DMS 273 treated with DMSO at 0.1 percent for 48 hours (cell line): ENCODE measurements at regions not wholly inside any gene's neighbourhood (a gene's known extent, or its start where the extent isn't known, plus 50 kb on each side); places are given as distances from the start of the nearest gene placed in this dataset.
"Not testable (repeated sequence)": the region's sequence is repeated elsewhere in the genome, so short reads cannot be mapped to it uniquely, and the experiment has no call there.

Experiments used
- DNase-seq: peaks from one replicate; lab custom pipeline; 2025; lab: John Stamatoyannopoulos, UW

- no peak for DNase-seq
Observed at GRCh38 chr2:52017646-52018235, 985.8 kb upstream of the NRXN1 start.

GRCh38 chr2:52006821-52007366, 975.0 kb upstream of the NRXN1 start:
- DNase-seq, result not testable (repeated sequence)

DNA sequence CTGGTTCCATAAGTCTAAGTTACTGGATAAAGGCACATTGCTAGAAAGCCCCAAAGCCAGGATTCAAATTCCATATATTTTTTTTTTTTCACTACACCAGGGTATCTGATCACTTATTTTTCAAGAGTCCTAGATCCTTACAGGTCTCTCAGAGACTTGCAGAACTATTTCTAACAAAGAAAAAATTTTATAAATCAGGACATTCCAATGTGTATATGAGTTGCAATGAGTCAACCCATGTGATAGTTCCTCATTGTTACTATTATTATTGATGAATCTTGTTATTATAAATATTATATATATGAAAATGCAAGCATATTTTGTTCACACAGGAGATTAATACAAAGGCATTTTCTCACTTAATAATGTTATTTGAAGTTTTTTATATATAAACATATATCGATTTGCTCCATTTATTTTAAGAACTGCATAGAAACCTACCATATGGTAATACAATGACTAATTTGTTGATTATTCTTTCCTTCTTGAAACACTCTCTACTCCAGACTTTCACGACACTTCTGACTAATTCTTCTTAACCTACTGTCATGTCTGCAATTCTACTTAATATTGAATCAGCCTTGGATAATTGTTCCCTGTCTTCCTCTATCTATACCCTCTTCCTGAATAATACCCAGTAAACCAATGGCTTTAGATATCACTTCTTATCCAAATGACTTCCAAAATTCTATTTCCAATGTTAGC, 968.4 kb upstream of the NRXN1 start:
- DNase-seq, result no peak

DNA sequence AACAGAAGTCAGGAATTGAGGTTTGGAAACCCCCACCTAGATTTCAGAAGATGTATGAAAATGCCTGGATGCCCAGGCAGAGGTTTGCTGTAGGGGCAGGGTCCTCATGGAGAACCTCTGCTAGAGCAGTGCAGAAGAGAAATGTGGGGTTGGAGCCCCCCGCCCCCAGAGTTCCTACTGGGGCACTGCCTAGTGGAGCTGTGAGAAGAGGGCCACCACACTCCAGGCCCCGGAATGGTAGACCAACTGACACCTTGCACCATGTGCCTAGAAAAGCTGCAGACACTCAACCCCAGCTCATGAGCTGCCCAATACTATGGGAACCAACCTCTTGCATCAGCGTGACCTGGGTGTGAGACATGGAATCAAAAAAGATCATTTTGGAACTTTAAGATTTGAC, 967.0 kb upstream of the NRXN1 start:
- DNase-seq, result no peak

DNA sequence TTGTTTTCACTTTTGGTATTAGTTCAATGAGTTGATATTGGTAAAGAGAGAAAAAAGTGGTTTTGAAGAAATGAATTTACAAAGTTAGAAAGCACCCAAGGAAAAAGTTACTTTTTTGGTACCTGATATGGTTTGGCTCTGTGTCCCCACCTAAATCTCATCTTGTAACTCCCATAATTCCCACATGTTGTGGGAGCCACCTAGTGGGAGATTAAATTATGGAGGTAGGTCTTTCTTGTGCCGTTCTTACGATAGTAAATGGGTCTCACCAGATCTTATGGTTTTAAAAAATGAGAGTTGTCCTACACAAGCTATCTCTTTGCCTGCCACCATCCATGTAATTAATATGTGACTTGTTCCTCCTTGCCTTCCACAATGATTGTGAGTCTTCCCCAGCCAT, 965.6 kb upstream of the NRXN1 start:
- DNase-seq, result no peak

GRCh38 chr2:51995293-51995692, 963.4 kb upstream of the NRXN1 start:
- DNase-seq, result no peak

GRCh38 chr2:51994123-51994763, 962.3 kb upstream of the NRXN1 start:
- DNase-seq, result no peak

DNA sequence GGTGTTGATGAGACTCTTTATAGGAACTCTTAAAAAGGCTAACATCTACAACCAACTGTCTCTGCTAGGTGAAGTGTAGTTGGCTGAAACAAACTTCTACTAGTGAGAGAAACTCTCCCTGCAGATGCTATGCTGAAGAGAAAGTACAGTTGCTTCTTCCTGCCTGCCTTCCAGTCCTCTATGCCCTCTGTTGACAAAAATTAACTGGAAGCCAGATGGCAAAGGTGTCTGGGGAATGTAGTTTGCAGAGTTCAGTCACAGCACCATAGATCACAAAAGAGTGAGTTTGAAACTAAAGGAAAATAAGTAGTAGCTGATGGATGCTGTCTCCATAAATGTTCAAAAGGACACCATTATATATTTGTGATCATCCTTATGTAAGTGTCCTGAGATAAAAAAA, 958.8 kb upstream of the NRXN1 start:
- DNase-seq, result peak; percentile 35

- DNase-seq, result no peak
Observed at GRCh38 chr2:51986101-51986500, 954.2 kb upstream of the NRXN1 start.

GRCh38 chr2:51981783-51982182, 949.9 kb upstream of the NRXN1 start:
- DNase-seq, result no peak

DNA sequence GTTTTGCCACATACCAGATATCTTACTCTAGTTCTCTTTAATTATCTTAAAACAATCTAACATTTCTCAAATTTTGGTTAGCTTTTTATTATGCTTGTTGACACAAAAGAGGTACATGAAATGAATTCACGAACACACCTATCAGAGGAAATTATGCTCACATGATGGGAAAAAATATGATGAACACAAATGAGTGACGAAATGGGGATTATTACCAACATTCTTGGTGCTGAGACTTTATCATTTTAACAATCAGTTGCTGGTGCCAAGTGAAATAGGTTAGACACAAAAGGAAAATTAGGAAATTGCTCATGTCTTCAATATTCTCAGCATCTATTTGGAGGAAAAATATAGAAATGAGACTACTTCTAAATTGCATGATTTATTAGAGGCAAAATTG, 944.7 kb upstream of the NRXN1 start:
- no peak for DNase-seq

DNA sequence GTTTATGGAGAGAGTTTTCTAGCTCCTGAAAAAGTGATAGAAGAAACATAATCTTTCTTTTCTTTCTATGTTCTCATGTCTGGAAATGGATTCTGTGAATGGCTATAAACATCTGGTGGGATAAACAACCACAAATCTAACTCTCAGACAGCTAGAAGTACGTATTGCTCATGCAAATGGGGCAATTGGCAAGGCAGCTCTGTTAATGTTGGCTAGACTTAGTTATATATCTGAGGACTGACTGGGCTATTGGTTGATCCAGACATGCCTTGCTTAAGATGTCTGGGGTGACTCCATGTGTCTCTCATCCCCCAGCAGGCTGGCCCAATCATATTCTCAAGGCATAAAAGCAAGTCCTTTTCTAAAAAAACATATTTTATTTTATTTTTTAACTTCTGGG, 939.2 kb upstream of the NRXN1 start:
- DNase-seq, result no peak

DNA sequence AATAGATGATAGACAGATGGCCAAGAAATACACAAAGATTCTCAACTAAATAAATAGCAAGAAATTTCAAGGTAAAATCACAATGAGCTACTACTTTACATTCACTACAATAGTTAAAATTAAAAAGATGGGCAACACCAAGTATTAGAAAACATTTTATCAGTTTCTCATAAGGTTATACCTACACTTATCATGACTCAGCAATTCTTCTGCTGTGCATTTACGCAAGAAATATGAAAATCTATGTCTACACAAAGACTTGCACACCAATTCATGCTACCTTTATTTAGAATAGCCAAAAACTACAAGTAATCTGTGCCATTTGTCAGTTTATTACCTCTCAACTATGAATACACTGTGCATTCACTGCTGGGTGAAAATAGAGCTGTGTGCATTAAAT, 937.4 kb upstream of the NRXN1 start:
- DNase-seq, result no peak

DNA sequence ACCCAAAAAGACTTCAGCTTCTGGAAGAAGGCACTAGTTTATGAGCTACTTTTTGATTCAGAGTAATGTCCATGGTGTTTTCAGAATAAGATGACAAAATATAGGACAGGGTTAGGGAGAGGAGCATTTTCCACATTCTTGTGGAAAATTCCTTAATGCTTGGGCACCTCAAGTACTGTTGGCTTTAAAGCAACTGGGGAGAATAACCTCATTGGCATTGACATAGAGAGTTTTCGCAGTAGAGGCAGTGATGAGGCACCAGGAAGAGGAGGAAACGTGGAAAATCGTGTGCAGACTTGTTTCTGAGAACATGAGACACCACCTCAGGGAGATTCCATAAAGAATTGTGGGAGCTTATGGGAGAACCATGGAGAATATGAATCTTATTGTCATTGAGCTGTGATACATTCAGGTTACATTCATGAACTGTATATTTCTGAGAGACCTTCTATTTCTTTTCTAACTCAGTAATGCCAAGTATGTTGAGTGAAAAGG, 929.0 kb upstream of the NRXN1 start:
- DNase-seq, result no peak

DNA sequence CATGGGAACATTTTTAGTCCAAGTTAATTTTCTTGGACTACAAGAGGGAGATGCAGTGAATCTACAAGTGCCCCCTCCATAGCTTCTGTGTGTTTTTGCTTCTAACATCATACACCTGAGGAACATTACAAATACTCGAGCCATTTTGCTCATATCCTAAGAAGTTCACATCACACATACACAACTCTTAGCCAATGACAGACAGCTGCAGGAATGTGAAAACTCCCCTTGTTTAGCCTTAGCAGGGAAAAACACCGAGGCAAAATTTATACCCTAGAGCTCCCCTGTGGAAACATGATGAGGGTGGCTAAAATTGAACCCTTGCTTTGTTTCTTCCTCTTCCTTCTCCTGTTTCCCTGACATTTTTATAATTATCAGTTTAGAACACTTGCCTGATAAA, 928.3 kb upstream of the NRXN1 start:
- no peak for DNase-seq

- no peak for DNase-seq
Observed at GRCh38 chr2:51959696-51960095, 927.8 kb upstream of the NRXN1 start.

DNA sequence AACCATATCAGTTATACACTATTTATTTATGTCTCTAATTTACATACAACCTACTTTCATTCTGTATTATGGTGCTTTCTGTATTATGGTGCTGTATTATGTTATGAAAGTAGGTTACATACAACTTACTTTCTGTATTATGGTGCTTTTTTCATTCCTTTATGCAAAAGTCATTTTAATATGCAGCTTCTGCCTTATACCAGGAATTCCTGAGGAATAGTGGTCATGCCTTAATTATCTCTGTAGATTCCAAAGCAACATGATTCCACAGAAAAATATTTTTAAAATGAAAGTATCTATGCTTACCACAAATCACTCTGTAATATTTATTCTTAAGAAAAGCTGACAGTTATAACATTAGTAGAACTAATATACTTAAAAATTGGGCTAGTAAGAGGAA, 922.0 kb upstream of the NRXN1 start:
- no peak for DNase-seq

GRCh38 chr2:51921076-51921475, 889.1 kb upstream of the NRXN1 start:
- DNase-seq, result no peak

- no peak for DNase-seq
Observed at GRCh38 chr2:51920509-51920908, 888.6 kb upstream of the NRXN1 start.

DNA sequence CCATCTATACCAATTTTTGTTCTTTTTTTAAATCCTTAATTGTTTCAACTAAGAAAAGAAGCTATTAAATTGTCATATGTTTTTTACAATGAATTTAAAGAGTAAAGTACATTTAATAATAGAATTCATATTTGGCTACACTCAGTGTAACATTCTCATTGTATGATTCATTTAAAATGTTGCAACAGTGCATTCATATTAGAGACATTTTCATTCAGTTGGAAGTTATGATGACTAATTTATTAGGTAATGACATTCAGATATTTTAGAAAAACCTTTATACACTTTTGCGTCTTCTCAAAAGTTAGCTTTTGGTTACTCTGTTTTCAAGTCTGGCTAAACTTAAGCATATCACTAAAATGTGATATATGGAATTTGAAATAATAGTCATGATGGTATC, 887.5 kb upstream of the NRXN1 start:
- DNase-seq, result no peak

GRCh38 chr2:51918113-51918512, 886.2 kb upstream of the NRXN1 start:
- no peak for DNase-seq

- DNase-seq, result no peak
Observed at GRCh38 chr2:51903728-51904127, 871.8 kb upstream of the NRXN1 start.

- DNase-seq, result no peak
Observed at GRCh38 chr2:51899643-51900042, 867.7 kb upstream of the NRXN1 start.
